ENCODE measurements at regions not wholly inside any gene's neighbourhood (a gene's known extent, or its start where the extent isn't known, plus 50 kb on each side); places are given as distances from the start of the nearest gene placed in this dataset.

DNA sequence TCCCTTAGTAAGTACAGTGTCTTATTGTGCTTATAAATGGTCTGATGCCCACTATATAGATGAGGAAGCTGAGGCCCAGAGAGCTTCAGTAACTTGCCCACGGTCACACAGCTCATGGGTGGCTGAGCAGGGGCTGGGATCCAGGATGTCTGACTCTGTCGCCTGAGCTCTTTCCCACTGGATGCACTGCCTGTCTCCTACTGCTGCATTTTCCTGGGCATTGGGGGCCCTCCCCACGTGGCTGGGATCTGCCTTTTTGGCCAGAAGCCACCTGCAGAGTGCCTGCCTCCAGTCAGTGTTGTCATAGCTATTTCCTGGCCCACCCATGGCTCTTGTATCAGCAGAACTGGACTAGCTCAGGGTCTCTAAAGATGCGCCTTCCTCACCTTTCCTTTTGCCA lies 57.5 kb upstream of the TAMM41 start:
- TF ChIP-seq, protein P1, sequence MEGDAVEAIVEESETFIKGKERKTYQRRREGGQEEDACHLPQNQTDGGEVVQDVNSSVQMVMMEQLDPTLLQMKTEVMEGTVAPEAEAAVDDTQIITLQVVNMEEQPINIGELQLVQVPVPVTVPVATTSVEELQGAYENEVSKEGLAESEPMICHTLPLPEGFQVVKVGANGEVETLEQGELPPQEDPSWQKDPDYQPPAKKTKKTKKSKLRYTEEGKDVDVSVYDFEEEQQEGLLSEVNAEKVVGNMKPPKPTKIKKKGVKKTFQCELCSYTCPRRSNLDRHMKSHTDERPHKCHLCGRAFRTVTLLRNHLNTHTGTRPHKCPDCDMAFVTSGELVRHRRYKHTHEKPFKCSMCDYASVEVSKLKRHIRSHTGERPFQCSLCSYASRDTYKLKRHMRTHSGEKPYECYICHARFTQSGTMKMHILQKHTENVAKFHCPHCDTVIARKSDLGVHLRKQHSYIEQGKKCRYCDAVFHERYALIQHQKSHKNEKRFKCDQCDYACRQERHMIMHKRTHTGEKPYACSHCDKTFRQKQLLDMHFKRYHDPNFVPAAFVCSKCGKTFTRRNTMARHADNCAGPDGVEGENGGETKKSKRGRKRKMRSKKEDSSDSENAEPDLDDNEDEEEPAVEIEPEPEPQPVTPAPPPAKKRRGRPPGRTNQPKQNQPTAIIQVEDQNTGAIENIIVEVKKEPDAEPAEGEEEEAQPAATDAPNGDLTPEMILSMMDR (IDR thresholded peaks at IDR 0.05; ENCODE audit: insufficient read depth, low read length), result no peak
- TF ChIP-seq, protein P2, sequence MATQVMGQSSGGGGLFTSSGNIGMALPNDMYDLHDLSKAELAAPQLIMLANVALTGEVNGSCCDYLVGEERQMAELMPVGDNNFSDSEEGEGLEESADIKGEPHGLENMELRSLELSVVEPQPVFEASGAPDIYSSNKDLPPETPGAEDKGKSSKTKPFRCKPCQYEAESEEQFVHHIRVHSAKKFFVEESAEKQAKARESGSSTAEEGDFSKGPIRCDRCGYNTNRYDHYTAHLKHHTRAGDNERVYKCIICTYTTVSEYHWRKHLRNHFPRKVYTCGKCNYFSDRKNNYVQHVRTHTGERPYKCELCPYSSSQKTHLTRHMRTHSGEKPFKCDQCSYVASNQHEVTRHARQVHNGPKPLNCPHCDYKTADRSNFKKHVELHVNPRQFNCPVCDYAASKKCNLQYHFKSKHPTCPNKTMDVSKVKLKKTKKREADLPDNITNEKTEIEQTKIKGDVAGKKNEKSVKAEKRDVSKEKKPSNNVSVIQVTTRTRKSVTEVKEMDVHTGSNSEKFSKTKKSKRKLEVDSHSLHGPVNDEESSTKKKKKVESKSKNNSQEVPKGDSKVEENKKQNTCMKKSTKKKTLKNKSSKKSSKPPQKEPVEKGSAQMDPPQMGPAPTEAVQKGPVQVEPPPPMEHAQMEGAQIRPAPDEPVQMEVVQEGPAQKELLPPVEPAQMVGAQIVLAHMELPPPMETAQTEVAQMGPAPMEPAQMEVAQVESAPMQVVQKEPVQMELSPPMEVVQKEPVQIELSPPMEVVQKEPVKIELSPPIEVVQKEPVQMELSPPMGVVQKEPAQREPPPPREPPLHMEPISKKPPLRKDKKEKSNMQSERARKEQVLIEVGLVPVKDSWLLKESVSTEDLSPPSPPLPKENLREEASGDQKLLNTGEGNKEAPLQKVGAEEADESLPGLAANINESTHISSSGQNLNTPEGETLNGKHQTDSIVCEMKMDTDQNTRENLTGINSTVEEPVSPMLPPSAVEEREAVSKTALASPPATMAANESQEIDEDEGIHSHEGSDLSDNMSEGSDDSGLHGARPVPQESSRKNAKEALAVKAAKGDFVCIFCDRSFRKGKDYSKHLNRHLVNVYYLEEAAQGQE (IDR thresholded peaks at IDR 0.05; ENCODE audit: insufficient replicate concordance, low read depth), result no peak
- TF ChIP-seq GABPA (IDR thresholded peaks at IDR 0.05; ENCODE audit: low read depth) (no peak), POLR2AphosphoS5 (IDR thresholded peaks at IDR 0.05; ENCODE audit: low read depth) (no peak)

All from HL-60 (cell line).